HG03354 (cell line): ENCODE measurements at regions not wholly inside any gene's neighbourhood (a gene's known extent, or its start where the extent isn't known, plus 50 kb on each side); places are given as distances from the start of the nearest gene placed in this dataset.
"Not testable (repeated sequence)": the region's sequence is repeated elsewhere in the genome, so short reads cannot be mapped to it uniquely, and the experiment has no call there.

Source experiments
- ATAC-seq: cut with Tn5 transposase; IDR thresholded peaks from one replicate; pipeline ENCODE4 v1.9.1; 2021; ENCODE audit warnings: mild to moderate bottlenecking; ENCODE audit not compliant: unreplicated experiment, poor library complexity, severe bottlenecking

DNA sequence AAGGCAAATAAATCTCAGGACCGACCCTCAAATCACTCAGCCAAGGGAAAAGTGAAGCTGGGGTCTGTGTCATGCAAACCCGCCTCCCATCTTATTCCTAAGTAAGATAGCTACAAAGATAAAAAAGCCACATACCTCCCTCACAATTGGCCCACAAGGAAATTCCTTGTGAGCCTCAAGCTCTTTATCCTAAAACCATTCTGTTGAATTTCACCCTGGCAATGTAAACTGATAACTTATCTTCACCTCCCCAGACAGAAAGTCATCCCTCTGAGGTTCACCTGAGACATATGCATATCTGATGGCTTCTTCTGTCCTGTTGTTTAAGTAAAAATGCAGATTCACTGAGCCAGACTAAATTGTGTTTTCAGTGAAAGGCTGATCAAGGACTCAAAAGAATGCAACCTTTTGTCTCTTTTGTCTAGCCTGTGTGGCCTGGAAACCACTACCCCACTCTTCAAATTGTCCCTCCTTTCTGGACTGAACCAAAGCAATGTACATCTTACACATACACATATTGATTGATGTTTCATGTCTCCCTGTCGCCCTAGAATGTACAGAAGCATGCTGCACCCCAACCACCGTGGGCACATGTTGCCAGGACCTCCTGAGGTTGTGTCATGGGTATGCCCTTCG, 91.3 kb downstream of the MFAP3L start:
- ATAC-seq, result no peak

DNA sequence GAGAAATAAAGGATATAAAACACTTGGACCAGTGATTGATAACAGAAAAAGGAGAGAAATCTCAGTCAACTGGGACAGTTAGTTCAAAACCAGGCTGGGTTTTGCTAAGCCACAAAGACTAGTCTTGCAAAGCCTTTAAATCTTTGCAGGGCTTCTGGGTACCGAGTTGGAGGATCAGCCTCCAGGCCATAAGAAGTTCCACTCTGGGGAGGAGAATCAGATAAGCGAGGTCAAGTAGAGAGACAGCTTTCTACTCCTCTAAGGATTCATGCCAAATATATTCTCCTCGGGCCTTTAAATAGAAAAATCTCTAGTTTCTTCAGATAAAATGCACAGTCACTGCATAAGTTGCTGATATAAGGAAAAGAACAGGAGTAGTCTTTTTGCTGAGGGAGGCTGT, 92.7 kb downstream of the MFAP3L start:
- ATAC-seq, result no peak

DNA sequence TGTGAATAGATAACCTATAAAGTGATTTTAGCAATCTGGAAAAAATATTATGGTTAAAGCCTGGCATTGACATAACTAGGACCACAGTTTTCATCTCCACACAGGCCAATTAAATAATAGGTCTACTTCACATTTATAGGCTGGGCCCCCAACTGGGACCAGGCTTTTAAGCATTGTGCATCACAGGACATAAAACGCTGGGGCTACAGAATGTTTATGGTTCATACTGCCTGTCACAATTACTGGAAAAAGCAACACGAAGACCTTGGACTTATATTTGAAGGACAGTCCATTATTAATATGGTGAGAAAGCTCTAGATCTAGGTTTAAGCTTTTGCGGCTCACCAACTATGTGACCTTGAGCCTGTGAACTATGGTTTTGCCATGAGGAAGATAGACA, 94.2 kb downstream of the MFAP3L start:
- no peak for ATAC-seq

DNA sequence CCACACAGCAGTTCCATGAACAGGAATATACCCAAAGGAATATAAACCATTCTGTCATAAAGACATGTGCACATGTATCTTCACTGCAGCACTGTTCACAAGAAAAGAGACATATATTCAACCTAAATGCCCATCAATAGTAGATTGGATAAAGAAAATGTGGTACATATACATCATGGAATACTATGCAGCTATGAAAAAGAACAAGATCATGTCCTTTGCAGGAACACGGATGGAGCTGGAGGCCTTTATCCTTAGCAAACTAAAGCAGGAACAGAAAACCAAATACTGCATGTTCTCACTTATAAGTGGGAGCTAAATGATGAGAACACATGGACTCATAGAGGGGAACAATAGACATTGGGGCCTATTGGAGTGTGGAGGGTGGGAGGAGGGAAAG, 95.4 kb downstream of the MFAP3L start:
- not testable (repeated sequence) for ATAC-seq

DNA sequence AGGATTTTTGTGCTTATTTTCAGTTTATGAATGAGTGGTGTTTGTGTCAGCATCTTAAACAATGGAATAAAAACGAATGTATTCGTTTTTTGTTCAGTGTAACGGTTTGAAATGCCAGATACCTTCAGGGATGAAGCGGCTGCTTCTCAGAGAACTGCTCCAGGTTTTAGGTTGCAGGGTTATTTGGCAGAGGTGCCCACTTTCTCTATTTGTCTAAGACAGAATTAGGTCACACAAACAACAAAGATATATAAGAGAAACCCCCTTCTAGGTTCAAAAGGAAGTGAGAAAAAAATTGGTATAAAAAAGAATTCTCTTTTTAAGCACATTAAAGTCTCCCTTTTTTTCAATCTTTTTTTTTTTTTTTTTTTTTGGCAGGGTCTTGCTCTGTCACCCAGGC, 98.9 kb downstream of the MFAP3L start:
- no peak for ATAC-seq

DNA sequence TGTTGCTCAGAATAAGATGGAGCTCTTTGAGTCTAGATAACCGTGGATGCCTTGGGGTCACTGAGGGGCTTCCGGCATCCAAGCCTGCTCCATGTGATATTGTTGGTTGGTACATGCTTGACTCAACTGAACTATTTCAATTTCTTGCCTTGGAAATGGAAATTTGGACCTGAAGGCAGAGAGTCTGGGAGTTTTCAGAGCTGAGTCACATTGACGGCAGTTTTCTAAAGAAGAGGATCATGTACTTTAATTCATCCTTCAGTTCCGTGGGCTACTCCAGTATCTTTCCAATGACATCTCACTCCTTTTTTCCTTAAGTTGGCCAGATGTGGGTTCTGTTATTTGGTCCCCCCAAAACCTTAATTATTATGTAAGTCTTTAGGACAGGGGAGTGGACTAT, 100.5 kb downstream of the MFAP3L start:
- no peak for ATAC-seq

DNA sequence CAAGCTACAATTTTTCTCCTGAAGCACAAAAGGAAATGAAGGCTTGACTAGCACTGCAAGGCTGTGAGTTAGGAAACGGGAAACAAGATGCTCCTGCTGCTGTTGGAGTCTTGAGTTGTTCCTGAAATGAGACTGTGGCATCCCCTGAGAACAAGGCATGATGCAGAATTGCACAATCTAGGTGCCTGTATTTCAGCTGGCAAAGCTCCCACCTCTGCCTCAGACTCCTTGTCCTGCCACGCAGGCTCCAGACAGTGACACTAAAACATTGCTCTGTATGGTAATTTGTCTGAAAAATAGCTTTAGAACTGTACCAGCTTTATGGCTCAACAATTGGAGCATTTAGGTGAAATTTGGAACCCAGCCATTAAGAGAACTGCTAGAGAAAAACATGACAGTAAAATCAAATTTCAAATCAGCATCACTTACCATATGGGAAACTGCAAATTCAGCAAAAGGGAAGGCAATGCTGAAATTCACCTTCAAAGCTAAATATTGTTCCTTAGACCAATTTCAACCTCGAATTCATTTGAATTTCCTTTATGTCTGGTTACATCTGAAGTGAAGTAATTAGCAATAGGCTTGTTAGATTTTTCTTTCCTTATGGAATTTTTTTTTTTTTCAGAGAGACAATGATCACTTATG, 103.4 kb downstream of the MFAP3L start:
- ATAC-seq, result no peak

DNA sequence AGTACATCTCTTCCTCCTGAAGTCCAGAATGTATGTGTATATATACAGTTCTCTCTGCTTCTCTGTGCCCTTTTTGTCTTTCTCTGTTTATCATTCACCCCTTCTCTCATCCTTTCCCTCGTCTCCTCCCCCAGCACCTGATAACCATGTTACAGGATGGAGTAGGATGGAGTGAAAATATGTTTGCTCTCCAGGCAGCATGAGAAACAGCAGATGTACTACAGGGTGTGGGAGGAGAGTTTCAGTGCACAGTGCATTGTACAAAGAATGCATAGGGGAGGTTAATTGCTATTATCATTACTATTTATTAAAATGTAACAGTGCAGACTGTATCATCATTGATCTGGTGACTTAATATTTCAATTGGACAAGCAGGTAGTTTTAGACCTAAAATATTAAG, 104.5 kb downstream of the MFAP3L start:
- no peak for ATAC-seq

DNA sequence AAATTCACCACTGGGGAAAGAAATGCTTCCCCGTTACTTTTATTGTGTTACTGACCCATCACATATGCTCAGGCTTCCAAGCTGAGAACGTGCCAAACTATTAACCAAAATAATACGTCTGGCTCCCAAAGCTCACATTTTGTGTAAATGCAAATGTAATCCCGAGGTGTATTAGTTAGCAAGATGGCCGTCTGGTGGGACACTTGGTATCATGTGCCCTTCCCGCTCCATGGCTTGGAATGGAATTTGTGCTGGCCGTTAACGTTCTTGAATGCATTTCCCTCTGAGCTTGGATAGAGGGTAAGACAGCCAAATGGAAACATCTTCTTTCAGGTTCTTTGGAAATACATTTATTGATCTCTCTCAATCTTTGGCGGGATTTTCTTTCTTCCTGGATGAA, 105.0 kb downstream of the MFAP3L start:
- ATAC-seq, result no peak

DNA sequence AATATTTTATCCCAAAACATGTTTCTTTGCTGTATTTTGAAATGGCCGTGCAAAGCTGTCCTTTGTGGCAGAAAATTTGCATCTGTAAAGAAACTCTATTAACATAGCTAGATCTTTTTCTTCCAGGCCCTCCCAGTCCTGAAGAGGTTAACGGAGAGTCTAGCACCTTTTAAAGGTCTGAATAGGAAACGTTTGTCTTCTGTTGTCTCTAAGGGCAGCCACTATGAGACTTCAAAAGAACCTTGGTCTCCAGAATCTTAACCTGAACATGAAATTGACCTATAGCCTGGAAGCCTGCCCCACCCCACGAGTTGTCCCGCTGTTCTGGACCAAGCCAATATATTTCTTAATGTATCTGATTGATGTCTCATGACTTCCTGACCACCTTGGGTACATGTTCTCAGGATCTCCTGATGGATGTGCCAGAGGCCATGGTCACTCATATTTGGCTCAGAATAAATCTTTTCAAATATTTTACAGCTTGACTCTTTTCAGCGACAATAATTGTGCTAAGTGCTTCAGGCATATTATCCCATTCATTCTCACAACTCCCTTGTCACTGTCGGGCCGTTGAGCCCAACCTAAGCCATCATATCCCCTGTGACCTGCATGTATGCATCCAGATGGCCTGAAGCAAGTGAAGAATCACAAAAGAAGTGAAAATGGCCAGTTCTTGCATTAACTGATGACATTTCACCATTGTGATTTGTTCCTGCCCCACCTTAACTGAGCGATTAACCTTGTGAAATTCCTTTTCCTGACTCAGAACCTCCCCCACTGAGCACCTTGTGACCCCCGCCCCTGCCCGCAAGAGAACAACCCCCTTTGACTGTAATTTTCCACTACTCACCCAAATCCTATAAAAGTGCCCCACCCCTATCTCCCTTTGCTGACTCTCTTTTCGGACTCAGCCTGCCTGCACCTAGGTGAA, 106.7 kb downstream of the MFAP3L start:
- not testable (repeated sequence) for ATAC-seq

DNA sequence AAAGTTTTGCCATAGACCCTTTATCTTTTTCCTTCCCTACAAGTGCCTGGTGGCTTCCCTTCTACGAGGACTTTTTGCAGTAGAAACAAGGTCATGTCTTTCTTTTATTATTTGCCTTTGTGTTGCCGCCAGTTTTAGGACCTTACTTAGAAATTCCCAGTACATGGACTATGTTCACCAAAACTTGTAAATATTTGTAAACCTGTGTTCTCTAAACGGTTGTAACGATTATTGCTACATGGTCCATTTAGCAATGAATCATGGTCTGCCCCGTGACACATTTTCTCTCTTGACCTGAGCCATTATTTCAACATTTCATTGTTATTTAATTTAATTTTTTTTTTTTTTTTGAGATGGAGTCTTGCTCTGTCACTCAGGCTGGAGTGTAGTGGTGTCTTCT, 110.7 kb downstream of the MFAP3L start:
- no peak for ATAC-seq

DNA sequence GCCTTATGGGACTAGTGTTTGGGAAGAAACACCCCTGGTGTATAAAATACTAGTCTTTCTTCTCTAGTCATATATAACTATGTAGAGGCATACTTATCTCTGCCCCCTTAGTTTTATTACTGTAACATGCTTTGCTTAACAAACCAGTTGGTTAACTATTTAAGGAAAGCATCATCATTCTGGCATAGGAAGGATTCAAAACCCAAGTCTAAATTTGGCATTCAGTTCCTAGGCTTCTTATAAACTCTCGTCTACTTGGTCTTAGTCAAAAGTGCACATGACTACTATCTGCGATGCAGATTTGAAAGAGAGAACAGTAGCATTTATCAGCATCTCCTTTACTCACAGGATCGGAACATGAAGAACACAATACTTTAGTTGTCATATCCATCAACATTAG, 111.3 kb downstream of the MFAP3L start:
- ATAC-seq, result no peak

DNA sequence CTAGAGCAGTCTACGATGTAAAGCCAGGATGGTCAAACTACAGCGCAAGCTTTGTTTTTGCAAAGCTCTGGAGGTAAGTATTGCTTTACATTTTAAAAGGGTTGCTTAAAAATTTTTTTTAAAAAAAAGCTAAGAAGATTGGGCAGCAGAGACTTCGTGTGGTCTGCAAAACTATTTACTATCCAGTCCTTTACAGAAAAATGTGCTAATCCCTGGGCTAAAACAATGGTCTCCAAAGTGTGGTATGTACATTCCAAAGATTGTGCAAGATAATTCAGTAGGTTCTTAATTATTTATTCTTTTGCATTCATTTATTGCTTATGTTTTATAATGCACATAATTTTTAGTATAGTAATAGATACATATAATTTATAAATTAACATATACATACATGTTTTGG, 113.2 kb downstream of the MFAP3L start:
- no peak for ATAC-seq

DNA sequence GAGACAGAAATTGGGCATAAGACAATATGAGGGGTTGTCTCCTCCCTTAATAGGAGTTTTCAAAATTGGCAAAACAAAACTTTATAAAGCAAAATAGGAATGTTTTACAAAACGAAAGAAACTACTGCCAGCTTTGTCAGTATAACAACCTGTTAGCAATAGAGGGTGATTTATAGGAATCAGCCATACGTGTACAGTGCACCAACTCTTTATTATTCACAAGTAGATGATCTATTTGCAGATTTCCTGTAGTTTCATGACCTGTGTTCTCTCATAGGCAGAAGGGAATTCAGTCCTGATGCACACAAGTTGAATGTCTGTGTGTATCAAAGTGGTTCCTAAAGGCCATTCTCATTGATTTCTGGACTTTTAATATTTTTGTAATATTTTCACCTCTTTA, 116.3 kb downstream of the MFAP3L start:
- ATAC-seq, result no peak

DNA sequence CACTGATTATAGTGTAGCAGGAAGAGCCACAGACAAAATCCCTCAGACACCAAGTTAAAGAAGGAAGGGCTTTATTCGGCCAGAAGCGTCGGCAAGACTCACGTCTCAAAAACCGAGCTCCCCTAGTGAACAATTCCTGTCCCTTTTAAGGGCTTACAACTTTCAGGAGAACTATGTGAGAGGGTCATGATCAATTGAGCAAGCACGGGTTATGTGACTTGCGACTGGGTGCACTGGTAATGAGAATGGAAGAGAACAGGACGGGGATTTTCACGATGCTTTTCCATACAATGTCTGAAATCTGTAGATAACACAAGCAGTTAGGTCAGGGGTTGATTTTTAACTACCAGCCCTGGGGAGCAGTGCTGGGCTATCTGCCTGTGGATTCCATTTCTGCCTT, 116.7 kb downstream of the MFAP3L start:
- ATAC-seq, result no peak

DNA sequence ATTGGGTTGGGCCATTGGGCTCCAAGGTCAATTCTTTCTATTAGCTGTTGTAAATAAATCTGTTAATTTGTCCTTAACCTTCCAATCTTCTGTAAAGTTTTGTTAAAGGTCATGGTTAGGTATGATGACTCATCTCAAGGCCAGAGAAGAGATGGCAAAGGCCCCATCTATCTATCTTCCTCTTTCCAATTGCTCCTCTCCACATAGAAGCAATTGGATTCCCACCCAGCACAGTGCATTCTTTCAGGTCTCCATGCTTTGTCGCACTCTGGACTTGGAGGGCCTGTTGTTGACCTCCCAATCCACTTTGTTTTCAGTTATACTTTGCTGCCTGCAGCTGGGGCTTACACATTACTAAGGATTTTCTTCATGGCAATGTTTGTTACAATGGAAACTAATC, 118.5 kb downstream of the MFAP3L start:
- no peak for ATAC-seq

DNA sequence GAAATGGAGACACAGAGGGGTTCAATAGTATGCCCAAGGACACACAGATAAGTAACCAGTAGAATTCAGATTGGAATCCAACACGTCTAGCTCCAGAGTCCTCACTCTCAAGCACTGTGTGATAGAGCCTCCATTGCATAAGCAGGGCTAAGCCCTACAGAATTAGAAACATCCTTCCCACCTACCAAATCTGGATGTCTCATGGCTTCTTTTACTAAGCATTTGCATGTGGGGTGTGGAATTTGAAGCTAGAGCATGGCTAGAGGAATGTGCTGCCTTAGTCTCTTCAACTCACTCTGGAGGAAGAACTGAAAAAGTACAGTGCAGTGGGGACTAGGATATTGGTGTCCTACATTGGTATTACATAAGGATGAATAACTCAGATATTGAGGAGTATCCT, 119.4 kb downstream of the MFAP3L start:
- ATAC-seq, result no peak

DNA sequence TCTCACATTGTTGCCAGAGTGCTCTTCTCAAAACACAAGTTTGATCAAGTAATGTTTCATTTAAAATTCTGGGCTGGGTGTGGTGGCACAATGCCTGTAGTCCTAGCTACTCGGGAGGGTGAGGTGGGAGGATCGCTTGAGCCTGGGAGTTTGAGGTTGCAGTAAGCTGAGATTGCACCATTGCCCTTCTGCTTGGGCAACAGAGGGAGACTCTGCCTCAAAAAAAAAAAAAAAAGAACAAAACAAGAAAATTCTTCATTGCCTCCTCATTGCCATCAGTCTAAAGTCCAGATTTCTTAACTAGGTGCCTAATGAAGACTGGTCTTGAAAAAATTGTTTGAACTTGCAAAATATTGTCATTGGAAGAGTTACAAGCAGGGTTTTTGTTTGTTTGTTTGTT, 120.1 kb downstream of the MFAP3L start:
- no peak for ATAC-seq

DNA sequence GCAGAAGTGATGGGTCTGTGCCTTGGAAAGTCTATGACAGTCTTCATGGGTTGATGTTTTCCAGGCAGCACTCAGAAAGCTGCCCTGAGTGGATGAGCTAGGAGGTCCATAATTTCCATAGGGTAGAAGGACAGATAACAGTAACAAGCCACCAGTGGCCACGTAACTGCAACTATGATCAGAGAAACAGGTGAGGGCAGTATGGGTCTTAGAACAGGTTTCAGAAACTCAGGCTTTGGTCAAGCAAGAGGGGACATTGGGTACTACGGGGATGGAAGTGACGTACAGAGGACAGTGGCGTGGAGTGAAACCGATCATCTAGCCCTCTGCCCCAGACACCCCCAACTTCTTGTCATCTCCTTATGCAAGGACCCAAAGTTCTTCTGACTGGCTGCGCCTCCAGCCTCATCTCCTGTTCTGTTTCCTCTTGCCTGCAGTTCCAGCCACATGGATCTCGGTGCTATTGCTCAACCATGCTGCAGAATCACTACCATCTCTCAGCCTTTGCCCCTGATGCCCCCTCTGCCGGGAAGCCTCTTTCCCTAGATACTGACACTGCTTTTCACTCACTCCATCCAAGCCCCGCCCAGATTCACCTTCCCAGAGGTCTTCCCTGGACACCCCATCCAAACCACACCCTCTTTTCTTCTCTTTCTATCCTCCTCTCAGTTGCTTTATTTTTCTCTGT, 123.4 kb downstream of the MFAP3L start:
- no peak for ATAC-seq

DNA sequence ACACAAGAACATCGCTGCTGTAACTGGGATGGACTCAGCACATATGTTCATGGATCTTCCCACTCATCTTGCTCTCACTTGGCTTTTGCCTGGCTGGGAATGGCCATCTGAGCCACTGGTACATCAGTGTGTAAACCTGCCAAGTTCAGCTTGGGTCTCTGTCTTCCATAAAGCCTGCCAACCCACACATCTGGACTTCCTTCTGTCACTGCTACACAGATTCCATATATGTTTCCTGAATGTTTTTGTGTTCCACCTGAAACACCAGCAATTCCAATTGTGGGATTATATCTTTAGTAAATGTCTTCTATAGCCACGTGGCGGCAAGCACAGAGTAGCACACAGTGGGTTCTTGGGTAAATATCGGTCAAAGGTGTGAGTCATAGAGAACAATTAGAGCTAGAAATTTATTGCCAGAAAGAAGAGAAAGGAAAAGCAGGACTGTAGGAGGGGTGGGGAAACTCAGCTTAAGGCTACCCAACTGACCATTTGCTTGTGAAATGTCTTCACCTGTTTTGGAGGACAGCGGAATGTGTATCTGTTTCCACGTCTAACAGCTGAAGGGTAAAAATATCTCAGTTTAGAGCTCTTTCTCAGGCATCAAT, 125.9 kb downstream of the MFAP3L start:
- ATAC-seq, result no peak
